ENCODE measurements at regions not wholly inside any gene's neighbourhood (a gene's known extent, or its start where the extent isn't known, plus 50 kb on each side); places are given as distances from the start of the nearest gene placed in this dataset.

DNA sequence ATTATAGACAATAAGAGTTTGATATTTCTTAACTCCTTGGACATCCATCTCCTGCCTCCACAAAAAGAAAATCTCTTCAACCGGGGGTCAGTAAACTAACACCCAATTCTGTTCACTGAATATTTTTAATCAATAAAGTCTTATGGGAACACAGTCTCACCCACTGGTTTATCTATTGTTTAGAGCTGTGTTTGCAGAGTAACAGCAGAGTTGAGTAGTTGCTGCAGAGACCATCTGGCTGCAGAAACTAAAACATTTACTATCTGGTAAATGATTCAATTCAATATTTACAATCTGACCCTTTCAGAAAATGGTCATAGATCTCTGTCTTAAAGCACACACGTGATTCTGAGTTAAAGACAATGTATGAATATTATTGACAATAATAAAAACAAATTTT is 94.0 kb downstream of the TMA16 start:
- Mint-ChIP-seq H3K27ac (no peak overlapping the region), H3K27me3 (ENCODE audit: low read depth) (no peaks in the 10 kb centered on the region), H3K4me3 (no peak overlapping the region), H3K9me3 (peaks cover 2 to 8% of the 10 kb centered on the region in 2 experiments; a peak in 2 of 5 replicates), H3K4me1 (no peaks in the 10 kb centered on the region), H3K36me3 (ENCODE audit: insufficient read depth in 1 of 3, low read depth in 3 of 3) (peaks cover 0 to 4% (median 0%) of the 10 kb centered on the region in 3 experiments; a peak in 1 of 7 replicates)
- Histone ChIP-seq H3K4me2 (ENCODE audit: insufficient read depth, insufficient read length, low read length) (no peak overlapping the region), H2AK5ac (ENCODE audit: insufficient read length, low read length) (no peak overlapping the region), H4K5ac (ENCODE audit: insufficient read length, low read depth, low read length) (no peak overlapping the region), H3K23me2 (ENCODE audit: insufficient read length, low read depth, low read length, poor library complexity, severe bottlenecking) (no peaks in the 10 kb centered on the region), H3K9ac (ENCODE audit: extremely low read depth, insufficient read length, low read length) (no peak overlapping the region), H3K4ac (ENCODE audit: low read depth, low read length) (no peak overlapping the region), H3K18ac (ENCODE audit: insufficient read length, low read depth, low read length) (no peak overlapping the region), H3K14ac (ENCODE audit: insufficient read depth, low read length) (no peak overlapping the region), H4K8ac (replicated peaks; ENCODE audit: insufficient read length, low read depth, low read length) (no peak overlapping the region), H3K9me3 (ENCODE audit: control insufficient read depth, low read depth, low read length) (no peaks in the 10 kb centered on the region), H4K91ac (ENCODE audit: insufficient read length, low read depth, low read length) (no peak overlapping the region), H2BK20ac (ENCODE audit: low read depth, low read length, poor library complexity, severe bottlenecking) (no peak overlapping the region), H3K27me3 (ENCODE audit: insufficient read depth, low read length) (no peaks in the 10 kb centered on the region), H2BK12ac (ENCODE audit: insufficient read length, low read depth, low read length) (no peak overlapping the region), H2BK5ac (ENCODE audit: insufficient read length, low read length) (no peak overlapping the region), H2AFZ (ENCODE audit: low read length) (no peak overlapping the region), H3K23ac (ENCODE audit: insufficient read length, low read depth, low read length) (no peak overlapping the region), H3K27ac (ENCODE audit: insufficient read length, low read depth, low read length) (no peak overlapping the region), H3T11ph (ENCODE audit: low read length) (no peak overlapping the region), H3K4me1 (ENCODE audit: insufficient read depth, low read length) (no peaks in the 10 kb centered on the region), H3K79me2 (ENCODE audit: insufficient read depth, low read length) (no peaks in the 10 kb centered on the region), H3K56ac (ENCODE audit: insufficient read length, low read depth, low read length) (no peak overlapping the region), H3K79me1 (ENCODE audit: insufficient read depth, low read depth, low read length, poor library complexity, severe bottlenecking) (no peaks in the 10 kb centered on the region), H4K20me1 (ENCODE audit: control insufficient read depth, insufficient read depth, insufficient read length) (no peaks in the 10 kb centered on the region), H2BK120ac (ENCODE audit: low read depth, low read length, poor library complexity, severe bottlenecking) (no peak overlapping the region), H2BK15ac (ENCODE audit: low read depth, low read length) (no peak overlapping the region)
- TF ChIP-seq, protein P1, sequence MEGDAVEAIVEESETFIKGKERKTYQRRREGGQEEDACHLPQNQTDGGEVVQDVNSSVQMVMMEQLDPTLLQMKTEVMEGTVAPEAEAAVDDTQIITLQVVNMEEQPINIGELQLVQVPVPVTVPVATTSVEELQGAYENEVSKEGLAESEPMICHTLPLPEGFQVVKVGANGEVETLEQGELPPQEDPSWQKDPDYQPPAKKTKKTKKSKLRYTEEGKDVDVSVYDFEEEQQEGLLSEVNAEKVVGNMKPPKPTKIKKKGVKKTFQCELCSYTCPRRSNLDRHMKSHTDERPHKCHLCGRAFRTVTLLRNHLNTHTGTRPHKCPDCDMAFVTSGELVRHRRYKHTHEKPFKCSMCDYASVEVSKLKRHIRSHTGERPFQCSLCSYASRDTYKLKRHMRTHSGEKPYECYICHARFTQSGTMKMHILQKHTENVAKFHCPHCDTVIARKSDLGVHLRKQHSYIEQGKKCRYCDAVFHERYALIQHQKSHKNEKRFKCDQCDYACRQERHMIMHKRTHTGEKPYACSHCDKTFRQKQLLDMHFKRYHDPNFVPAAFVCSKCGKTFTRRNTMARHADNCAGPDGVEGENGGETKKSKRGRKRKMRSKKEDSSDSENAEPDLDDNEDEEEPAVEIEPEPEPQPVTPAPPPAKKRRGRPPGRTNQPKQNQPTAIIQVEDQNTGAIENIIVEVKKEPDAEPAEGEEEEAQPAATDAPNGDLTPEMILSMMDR (conservative IDR thresholded peaks at IDR 0.05) = no peak
- WGBS (ENCODE audit: extremely low coverage, insufficient read length, low lambda C conversion rate) = no CpG with 5 or more reads among the region's 2 CpGs
- DNase-seq = no peak
